ENCODE measurements at regions not wholly inside any gene's neighbourhood (a gene's known extent, or its start where the extent isn't known, plus 50 kb on each side); places are given as distances from the start of the nearest gene placed in this dataset.
"Not testable (repeated sequence)": the region's sequence is repeated elsewhere in the genome, so short reads cannot be mapped to it uniquely, and the experiment has no call there.

- DNase-seq (ENCODE audit: low read depth in 2 of 2) = no peak
Measured at GRCh38 chr6:17012421-17013225, 89.2 kb upstream of the STMND1 start.

GRCh38 chr6:17011985-17012384 lies 89.9 kb upstream of the STMND1 start:
- DNase-seq (ENCODE audit: low read depth in 2 of 2) = no peak

GRCh38 chr6:17007749-17008148 lies 94.1 kb upstream of the STMND1 start:
- DNase-seq (ENCODE audit: low read depth in 2 of 2) = no peak

GRCh38 chr6:17006543-17006942 lies 95.3 kb upstream of the STMND1 start:
- DNase-seq (ENCODE audit: low read depth in 2 of 2) = no peak

- no peak for DNase-seq (ENCODE audit: low read depth in 2 of 2)
Measured at GRCh38 chr6:17004269-17004668, 97.6 kb upstream of the STMND1 start.

- no peak for DNase-seq (ENCODE audit: low read depth in 2 of 2)
Measured at GRCh38 chr6:17002123-17002522, 99.7 kb upstream of the STMND1 start.

- DNase-seq (ENCODE audit: low read depth in 2 of 2) = no peak
Measured at GRCh38 chr6:17001188-17001587, 100.7 kb upstream of the STMND1 start.

- no peak for DNase-seq (ENCODE audit: low read depth in 2 of 2)
Measured at GRCh38 chr6:16999491-17000436, 102.1 kb upstream of the STMND1 start.

- no peak for DNase-seq (ENCODE audit: low read depth in 2 of 2)
Measured at GRCh38 chr6:16998461-16998860, 103.4 kb upstream of the STMND1 start.

- DNase-seq (ENCODE audit: low read depth in 2 of 2) = no peak
Measured at GRCh38 chr6:16995511-16996250, 106.2 kb upstream of the STMND1 start.

- DNase-seq (ENCODE audit: low read depth in 2 of 2) = no peak
Measured at GRCh38 chr6:16993396-16993795, 108.5 kb upstream of the STMND1 start.

- DNase-seq (ENCODE audit: low read depth in 2 of 2) = no peak
Measured at GRCh38 chr6:16991981-16992629, 109.7 kb upstream of the STMND1 start.

GRCh38 chr6:16989976-16990375 lies 111.9 kb upstream of the STMND1 start:
- not testable (repeated sequence) for DNase-seq (ENCODE audit: low read depth in 2 of 2)

- DNase-seq (ENCODE audit: low read depth in 2 of 2) = no peak
Measured at GRCh38 chr6:16989382-16989781, 112.5 kb upstream of the STMND1 start.

GRCh38 chr6:16987996-16988395 lies 113.9 kb upstream of the STMND1 start:
- no peak for DNase-seq (ENCODE audit: low read depth in 2 of 2)

GRCh38 chr6:16985513-16986284 lies 116.2 kb upstream of the STMND1 start:
- DNase-seq (ENCODE audit: low read depth in 2 of 2) = no peak

- no peak for DNase-seq (ENCODE audit: low read depth in 2 of 2)
Measured at GRCh38 chr6:16982807-16983206, 119.0 kb upstream of the STMND1 start.

- no peak for DNase-seq (ENCODE audit: low read depth in 2 of 2)
Measured at GRCh38 chr6:16979677-16980370, 122.0 kb upstream of the STMND1 start.

GRCh38 chr6:16978686-16979085 lies 123.2 kb upstream of the STMND1 start:
- no peak for DNase-seq (ENCODE audit: low read depth in 2 of 2)

Measured in stimulated activated CD4-positive, alpha-beta T cell treated with anti-CD3 and anti-CD28 coated beads, Interleukin-1b, Interleukin-23, amount 100 ng/mL, for 1 hour (primary cell).